IMR-90 (cell line): ENCODE measurements at regions not wholly inside any gene's neighbourhood (a gene's known extent, or its start where the extent isn't known, plus 50 kb on each side); places are given as distances from the start of the nearest gene placed in this dataset.

Source experiments
- ATAC-seq: fragments of 200-7000 bp; cut with Tn5 transposase; 2 replicates; pipeline ENCODE4 v1.9.1; 2020; ENCODE audit warnings: low read depth, mild to moderate bottlenecking, moderate library complexity
- BruUV-seq: library from RNA; stranded (reverse); fragments of 400-500 nt; replicated peaks from 2 replicates; lab custom pipeline; 2021; lab: Mats Ljungman, UMichigan
- CTCF ChIA-PET: fragments of 300-600 bp; formaldehyde crosslinking; extraction: SDS; loops from one replicate; lab custom pipeline; 2021; ENCODE audit warnings: antibody characterized with exemption; lab: Yijun Ruan, JAX
- POLR2A ChIA-PET: fragments of 300-600 bp; sonication (Branson Sonifier 250); formaldehyde crosslinking; loops from one replicate; lab custom pipeline; 2022; ENCODE audit warnings: antibody characterized with exemption; ENCODE audit not compliant: unreplicated experiment; lab: Charles Lee
- DNase-seq: peaks from one replicate; pipeline ENCODE4 v3.0.0; 2013
- H2AFZ ChIP-seq: replicated peaks from 2 replicates; pipeline ENCODE3; 2013; ENCODE audit warnings: low read length, mild to moderate bottlenecking; ENCODE audit not compliant: poor library complexity
- H2AK5ac ChIP-seq: 2 replicates; pipeline ENCODE4 v1.6.1; 2013; ENCODE audit warnings: low read depth, low read length, inconsistent platforms
- H2AK9ac ChIP-seq: replicated peaks from 2 replicates; pipeline ENCODE3; 2013; ENCODE audit warnings: mild to moderate bottlenecking, low read depth, low read length, moderate library complexity; ENCODE audit not compliant: poor library complexity
- H2BK120ac ChIP-seq: 2 replicates; pipeline ENCODE4 v1.6.1; 2013; ENCODE audit warnings: low read depth, low read length, inconsistent platforms
- H2BK15ac ChIP-seq: 3 replicates; pipeline ENCODE4 v1.6.1; 2013; ENCODE audit warnings: low read depth, low read length, inconsistent platforms
- H2BK20ac ChIP-seq: 2 replicates; pipeline ENCODE4 v1.6.1; 2013; ENCODE audit warnings: low read depth, mild to moderate bottlenecking, inconsistent platforms, low read length, moderate library complexity
- H2BK5ac ChIP-seq: 2 replicates; pipeline ENCODE4 v1.6.1; 2013; ENCODE audit warnings: mild to moderate bottlenecking, low read depth, low read length, inconsistent platforms; ENCODE audit not compliant: poor library complexity, severe bottlenecking
- H3K14ac ChIP-seq: replicated peaks from 2 replicates; pipeline ENCODE4 v1.6.1; 2013; ENCODE audit warnings: low read depth, low read length, inconsistent platforms
- H3K18ac ChIP-seq: 2 replicates; pipeline ENCODE4 v1.6.1; 2013; ENCODE audit warnings: low read depth, low read length, control low read depth
- H3K23ac ChIP-seq: 2 replicates; pipeline ENCODE4 v1.6.1; 2013; ENCODE audit warnings: low read depth, low read length, inconsistent platforms
- H3K27ac ChIP-seq: 2 replicates; pipeline ENCODE4 v1.5.1; 2013; ENCODE audit warnings: mild to moderate bottlenecking, control low read depth, low read length; ENCODE audit not compliant: insufficient read depth
- H3K27me3 ChIP-seq: 2 replicates; pipeline ENCODE4 v1.6.1; 2013; ENCODE audit warnings: low read length; ENCODE audit not compliant: control insufficient read depth, insufficient read depth
- H3K36me3 ChIP-seq: 2 replicates; pipeline ENCODE4 v1.6.1; 2013; ENCODE audit warnings: low read length, mixed read lengths; ENCODE audit not compliant: control insufficient read depth, insufficient read depth
- H3K4ac ChIP-seq: 2 replicates; pipeline ENCODE4 v1.6.1; 2013; ENCODE audit warnings: low read depth, low read length, inconsistent platforms
- H3K4me1 ChIP-seq: 2 replicates; pipeline ENCODE4 v1.6.1; 2013; ENCODE audit warnings: low read length, mixed read lengths; ENCODE audit not compliant: control insufficient read depth, insufficient read depth
- H3K4me2 ChIP-seq: 2 replicates; pipeline ENCODE4 v1.6.1; 2013; ENCODE audit warnings: low read depth, mild to moderate bottlenecking, control low read depth, low read length, moderate library complexity
- H3K4me3 ChIP-seq: 2 replicates; pipeline ENCODE4 v1.5.1; 2013; ENCODE audit warnings: low read depth, mild to moderate bottlenecking, control low read depth, low read length, moderate library complexity; ENCODE audit not compliant: insufficient read depth
- H3K56ac ChIP-seq: 2 replicates; pipeline ENCODE4 v1.6.1; 2013; ENCODE audit warnings: low read length, inconsistent platforms; ENCODE audit not compliant: insufficient read depth; ENCODE audit errors: extremely low read depth
- H3K79me1 ChIP-seq, 2 experiments: 2 replicates each; pipeline ENCODE4 v1.6.1; 2013; ENCODE audit warnings: low read length in 2 of 2, inconsistent platforms in 1 of 2, low read depth in 1 of 2
- H3K9ac ChIP-seq: 2 replicates; pipeline ENCODE4 v1.6.1; 2013; ENCODE audit warnings: low read depth, low read length, control low read depth
- H3K9me1 ChIP-seq: 2 replicates; pipeline ENCODE4 v1.6.1; 2013; ENCODE audit warnings: low read length, inconsistent platforms; ENCODE audit not compliant: insufficient read depth
- H3K9me3 ChIP-seq: 2 replicates; pipeline ENCODE4 v1.6.1; 2013; ENCODE audit warnings: low read length; ENCODE audit not compliant: control insufficient read depth, insufficient read depth
- H4K20me1 ChIP-seq: 2 replicates; pipeline ENCODE4 v1.6.1; 2013; ENCODE audit warnings: low read length, inconsistent platforms; ENCODE audit not compliant: insufficient read depth
- H4K5ac ChIP-seq: 2 replicates; pipeline ENCODE4 v1.6.1; 2013; ENCODE audit warnings: mild to moderate bottlenecking, low read depth, low read length, control low read depth
- H4K8ac ChIP-seq, 2 experiments: 2 replicates each; pipeline ENCODE4 v1.6.1; 2013; ENCODE audit warnings: low read depth in 2 of 2, low read length in 2 of 2, control low read depth in 1 of 2, inconsistent platforms in 1 of 2
- H4K91ac ChIP-seq: 2 replicates; pipeline ENCODE4 v1.6.1; 2013; ENCODE audit warnings: low read depth, low read length, inconsistent platforms; ENCODE audit not compliant: insufficient read depth
- BHLHE40 ChIP-seq: fragments of 150-350 bp; IDR thresholded peaks from 2 replicates; pipeline ENCODE4 v1.6.1; 2016; ENCODE audit warnings: mild to moderate bottlenecking, low read depth, low read length
- CEBPB ChIP-seq: IDR thresholded peaks from 2 replicates; pipeline ENCODE4 v1.6.1; 2012; ENCODE audit warnings: low read depth, low read length, improper control_type of control experiment
- CHD1 ChIP-seq: IDR thresholded peaks from 2 replicates; pipeline ENCODE4 v1.6.1; 2012; ENCODE audit warnings: low read depth, low read length, improper control_type of control experiment
- FOS ChIP-seq: fragments of 150-350 bp; IDR thresholded peaks from 2 replicates; pipeline ENCODE4 v1.6.1; 2016; ENCODE audit warnings: low read depth, low read length
- MAFK ChIP-seq: IDR thresholded peaks from 2 replicates; pipeline ENCODE4 v1.6.1; 2012; ENCODE audit warnings: low read depth, low read length, improper control_type of control experiment
- MAZ ChIP-seq: IDR thresholded peaks from 2 replicates; pipeline ENCODE4 v1.6.1; 2012; ENCODE audit warnings: low read depth, mild to moderate bottlenecking, low read length, improper control_type of control experiment, moderate library complexity, borderline replicate concordance
- MXI1 ChIP-seq: IDR thresholded peaks from 2 replicates; pipeline ENCODE4 v1.6.1; 2012; ENCODE audit warnings: low read depth, mild to moderate bottlenecking, low read length, moderate library complexity, borderline replicate concordance
- NFE2L2 ChIP-seq: fragments of 150-350 bp; IDR thresholded peaks from 2 replicates; pipeline ENCODE4 v1.6.1; 2016; ENCODE audit warnings: low read depth, mild to moderate bottlenecking, low read length
- POLR2A ChIP-seq: IDR thresholded peaks from 2 replicates; pipeline ENCODE4 v1.6.1; 2012; ENCODE audit warnings: mild to moderate bottlenecking, low read depth, low read length
- RAD21 ChIP-seq: IDR thresholded peaks from 2 replicates; pipeline ENCODE4 v1.6.1; 2012; ENCODE audit warnings: low read length, improper control_type of control experiment
- RCOR1 ChIP-seq: IDR thresholded peaks from 2 replicates; pipeline ENCODE4 v1.6.1; 2012; ENCODE audit warnings: mild to moderate bottlenecking, low read length, improper control_type of control experiment; ENCODE audit not compliant: insufficient replicate concordance
- RFX5 ChIP-seq: IDR thresholded peaks from 2 replicates; pipeline ENCODE4 v1.8.0; 2012; ENCODE audit warnings: low read depth, mild to moderate bottlenecking, low read length, moderate library complexity
- SMC3 ChIP-seq: fragments of 150-350 bp; IDR thresholded peaks from 2 replicates; pipeline ENCODE4 v1.6.1; 2016; ENCODE audit warnings: low read depth, mild to moderate bottlenecking, antibody characterized with exemption, low read length, moderate library complexity
- WGBS, 2 experiments: methylation state at CpG; one replicate each; pipeline versions ENCODE4 v1.1.5 to v1.1.7; 2013; ENCODE audit warnings: missing lambda C conversion rate in 2 of 2; ENCODE audit not compliant: insufficient read length in 1 of 2; ENCODE audit errors: extremely low coverage in 2 of 2; 5-methylcytosine and 5-hydroxymethylcytosine counted together
- dilution Hi-C: fragments of 300-500 bp; cut with HindIII; formaldehyde crosslinking; loops from one replicate; pipeline ENCODE4 v1.14.3; 2018; ENCODE audit warnings: low sequenced_read_pairs; ENCODE audit not compliant: unreplicated experiment
- in situ Hi-C: fragments of 300-500 bp; cut with MboI; formaldehyde crosslinking; loops from 3 replicates; pipeline ENCODE4 v1.14.3; 2019; ENCODE audit warnings: low sequenced_read_pairs, inconsistent platforms, mixed read lengths
- intact Hi-C: fragments of 100-400 bp; cut with micrococcal nuclease; formaldehyde crosslinking; loops from 2 replicates; pipeline ENCODE4 v1.10.0; 2022
- TF ChIP-seq, protein P1 (sequence below): fragments of 150-350 bp; IDR thresholded peaks from 2 replicates; pipeline ENCODE4 v1.6.1; 2017; ENCODE audit warnings: mild to moderate bottlenecking, antibody characterized with exemption, low read length, low read depth
- TF ChIP-seq, protein P2 (sequence below): fragments of 150-350 bp; IDR thresholded peaks from 2 replicates; pipeline ENCODE4 v1.6.1; 2016; ENCODE audit warnings: low read depth, mild to moderate bottlenecking, low read length, moderate library complexity, borderline replicate concordance
- TF ChIP-seq, protein P3 (sequence below): conservative IDR thresholded peaks from 2 replicates; pipeline ENCODE4 v1.5.1; 2012; ENCODE audit warnings: mild to moderate bottlenecking, low read depth, low read length, improper control_type of control experiment

GRCh38 chr5:174185506-174185905, 140.0 kb downstream of the NSG2 start:
- Histone ChIP-seq H4K20me1 (no peaks in the 10 kb centered on the region), H2BK15ac (no peak overlapping the region), H4K5ac (no peak overlapping the region), H2BK5ac (no peak overlapping the region), H3K4ac (no peak overlapping the region), H4K91ac (no peak overlapping the region), H3K23ac (no peak overlapping the region), H3K56ac (no peak overlapping the region), H3K14ac (no peak overlapping the region), H3K9ac (no peak overlapping the region), H2AFZ (no peak overlapping the region), H3K79me1 (no peaks in the 10 kb centered on the region), H3K18ac (no peak overlapping the region), H2BK20ac (no peak overlapping the region), H3K27ac (no peak overlapping the region), H4K8ac (no peak overlapping the region), H3K9me1 (no peaks in the 10 kb centered on the region), H3K9me3 (peaks cover 5% of the 10 kb centered on the region; the same call in 1 of the 2 replicates), H3K4me1 (no peaks in the 10 kb centered on the region), H3K27me3 (no peaks in the 10 kb centered on the region), H3K4me3 (no peak overlapping the region), H2AK5ac (no peak overlapping the region), H2AK9ac (no peak overlapping the region), H3K4me2 (no peak overlapping the region), H2BK120ac (no peak overlapping the region), H3K36me3 (no peaks in the 10 kb centered on the region)
- ATAC-seq: no peak
- TF ChIP-seq MXI1 (no peak), POLR2A (no peak), BHLHE40 (no peak), RAD21 (no peak), SMC3 (no peak), RFX5 (no peak), FOS (no peak), MAFK (no peak), RCOR1 (no peak), NFE2L2 (no peak), CHD1 (no peak), CEBPB (no peak), MAZ (no peak)
- TF ChIP-seq, protein P1, sequence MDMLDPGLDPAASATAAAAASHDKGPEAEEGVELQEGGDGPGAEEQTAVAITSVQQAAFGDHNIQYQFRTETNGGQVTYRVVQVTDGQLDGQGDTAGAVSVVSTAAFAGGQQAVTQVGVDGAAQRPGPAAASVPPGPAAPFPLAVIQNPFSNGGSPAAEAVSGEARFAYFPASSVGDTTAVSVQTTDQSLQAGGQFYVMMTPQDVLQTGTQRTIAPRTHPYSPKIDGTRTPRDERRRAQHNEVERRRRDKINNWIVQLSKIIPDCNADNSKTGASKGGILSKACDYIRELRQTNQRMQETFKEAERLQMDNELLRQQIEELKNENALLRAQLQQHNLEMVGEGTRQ: no peak
- TF ChIP-seq, protein P2, sequence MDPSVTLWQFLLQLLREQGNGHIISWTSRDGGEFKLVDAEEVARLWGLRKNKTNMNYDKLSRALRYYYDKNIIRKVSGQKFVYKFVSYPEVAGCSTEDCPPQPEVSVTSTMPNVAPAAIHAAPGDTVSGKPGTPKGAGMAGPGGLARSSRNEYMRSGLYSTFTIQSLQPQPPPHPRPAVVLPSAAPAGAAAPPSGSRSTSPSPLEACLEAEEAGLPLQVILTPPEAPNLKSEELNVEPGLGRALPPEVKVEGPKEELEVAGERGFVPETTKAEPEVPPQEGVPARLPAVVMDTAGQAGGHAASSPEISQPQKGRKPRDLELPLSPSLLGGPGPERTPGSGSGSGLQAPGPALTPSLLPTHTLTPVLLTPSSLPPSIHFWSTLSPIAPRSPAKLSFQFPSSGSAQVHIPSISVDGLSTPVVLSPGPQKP: no peak
- TF ChIP-seq, protein P3, sequence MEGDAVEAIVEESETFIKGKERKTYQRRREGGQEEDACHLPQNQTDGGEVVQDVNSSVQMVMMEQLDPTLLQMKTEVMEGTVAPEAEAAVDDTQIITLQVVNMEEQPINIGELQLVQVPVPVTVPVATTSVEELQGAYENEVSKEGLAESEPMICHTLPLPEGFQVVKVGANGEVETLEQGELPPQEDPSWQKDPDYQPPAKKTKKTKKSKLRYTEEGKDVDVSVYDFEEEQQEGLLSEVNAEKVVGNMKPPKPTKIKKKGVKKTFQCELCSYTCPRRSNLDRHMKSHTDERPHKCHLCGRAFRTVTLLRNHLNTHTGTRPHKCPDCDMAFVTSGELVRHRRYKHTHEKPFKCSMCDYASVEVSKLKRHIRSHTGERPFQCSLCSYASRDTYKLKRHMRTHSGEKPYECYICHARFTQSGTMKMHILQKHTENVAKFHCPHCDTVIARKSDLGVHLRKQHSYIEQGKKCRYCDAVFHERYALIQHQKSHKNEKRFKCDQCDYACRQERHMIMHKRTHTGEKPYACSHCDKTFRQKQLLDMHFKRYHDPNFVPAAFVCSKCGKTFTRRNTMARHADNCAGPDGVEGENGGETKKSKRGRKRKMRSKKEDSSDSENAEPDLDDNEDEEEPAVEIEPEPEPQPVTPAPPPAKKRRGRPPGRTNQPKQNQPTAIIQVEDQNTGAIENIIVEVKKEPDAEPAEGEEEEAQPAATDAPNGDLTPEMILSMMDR: no peak
- no TSS peak for BruUV-seq
- 47% methylated on average over 2 of the region's 3 CpGs; no CpG with 5 or more reads in 1 of the 2 experiments for WGBS, 2 experiments
- ChIA-PET CTCF (no interaction called here), POLR2A (no interaction called here)
- dilution Hi-C loops: no loop called here
- DNase-seq: no peak
- intact Hi-C loops: no loop called here
- in situ Hi-C loops: no loop called here
